ENCODE measurements at regions not wholly inside any gene's neighbourhood (a gene's known extent, or its start where the extent isn't known, plus 50 kb on each side); places are given as distances from the start of the nearest gene placed in this dataset.

DNA sequence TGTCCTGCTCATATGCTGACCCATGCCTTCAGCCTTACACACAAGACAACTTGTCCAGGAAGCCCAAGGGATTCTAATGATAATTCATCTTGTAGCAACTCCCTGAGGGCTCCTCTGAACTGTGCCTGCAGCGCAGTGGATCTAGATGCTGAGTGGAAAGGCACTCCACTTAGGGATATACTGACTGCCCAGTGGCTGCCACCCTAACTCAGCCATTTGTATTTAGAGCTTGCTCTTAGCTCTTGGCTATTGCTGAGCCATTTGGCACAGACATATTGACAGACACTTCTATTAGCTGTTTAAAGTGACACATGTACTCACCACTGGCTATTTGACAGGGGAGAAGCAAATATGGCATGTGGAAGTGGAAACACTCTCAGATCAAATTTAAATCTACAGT is 278.3 kb upstream of the SGK1 start (continued):
- no peak for TF ChIP-seq RAD21 (IDR thresholded peaks at IDR 0.05 in 1 of 2, conservative IDR thresholded peaks at IDR 0.05 in 1 of 2; ENCODE audit: low read depth in 2 of 2, low read length in 2 of 2)
- no peak for TF ChIP-seq HDAC6 (IDR thresholded peaks at IDR 0.05; ENCODE audit: low read depth, low read length)
- no peak for TF ChIP-seq CHD2 (IDR thresholded peaks at IDR 0.05; ENCODE audit: low read length)
- TF ChIP-seq EGR1 (IDR thresholded peaks at IDR 0.05; ENCODE audit: borderline replicate concordance, low read depth, low read length) = no peak
- TF ChIP-seq BCL11A (IDR thresholded peaks at IDR 0.05; ENCODE audit: low read depth in 2 of 2, low read length in 2 of 2) = no peak
